Esophagus squamous epithelium (tissue), 5 donors: ENCODE measurements at regions not wholly inside any gene's neighbourhood (a gene's known extent, or its start where the extent isn't known, plus 50 kb on each side); places are given as distances from the start of the nearest gene placed in this dataset.

Experiments used
- DNase-seq: peaks from one replicate; lab custom pipeline; 2025; lab: John Stamatoyannopoulos, UW
- H3K27ac ChIP-seq, 4 donors: fragments of 200-600 bp; sonication (generic); one replicate each; pipeline ENCODE4 v1.5.1; 2016 to 2019; ENCODE audit warnings: mild to moderate bottlenecking in 1 of 4
- H3K27me3 ChIP-seq, 4 donors: fragments of 200-600 bp; sonication (generic); 1 replicate in 3 of 4; 2 replicates in 1 of 4; pipeline versions ENCODE4 v1.5.1 to v1.6.0; 2017 to 2021; ENCODE audit warnings: antibody characterized with exemption in 1 of 4
- H3K36me3 ChIP-seq, 3 donors: fragments of 200-600 bp; sonication (generic); one replicate each; pipeline ENCODE4 v1.5.1; 2016 to 2019
- H3K4me1 ChIP-seq, 3 donors: fragments of 200-600 bp; sonication (generic); one replicate each; pipeline ENCODE4 v1.5.1; 2017 to 2019
- H3K4me3 ChIP-seq, 4 donors: fragments of 200-600 bp; sonication (generic); 1 replicate in 3 of 4; 2 replicates in 1 of 4; pipeline ENCODE4 v1.5.1; 2016 to 2019; ENCODE audit warnings: mild to moderate bottlenecking in 2 of 4, moderate library complexity in 1 of 4
- H3K9me3 ChIP-seq, 3 donors: fragments of 200-600 bp; sonication (generic); one replicate each; pipeline ENCODE4 v1.5.1; 2016 to 2019
- CTCF ChIP-seq, 6 experiments: fragments of 450-650 bp in 4 of 6; fragments of 200-600 bp in 2 of 6; sonication (generic) in 2 of 6; IDR thresholded peaks; one replicate each; pipeline ENCODE4 v1.5.1; 2016 to 2019; ENCODE audit warnings: antibody characterized with exemption in 6 of 6, mild to moderate bottlenecking in 4 of 6, moderate library complexity in 4 of 6
- POLR2A ChIP-seq, 4 donors: fragments of 450-650 bp; IDR thresholded peaks; one replicate each; pipeline ENCODE4 v1.6.1; 2017; ENCODE audit warnings: antibody characterized with exemption in 4 of 4, mild to moderate bottlenecking in 4 of 4, moderate library complexity in 3 of 4
- WGBS, 2 donors: methylation state at CpG; one replicate each; pipeline ENCODE4 v1.1.5; 2018; 5-methylcytosine and 5-hydroxymethylcytosine counted together
- intact Hi-C: fragments of 100-400 bp; cut with DNase I; formaldehyde crosslinking; loops from one replicate; pipeline ENCODE4 v1.15.0; 2022
- donor health status: DM: yes; HTN: yes; CAD: no.

GRCh38 chr7:47191876-47192291, 390.0 kb downstream of the TNS3 start:
- Histone ChIP-seq H3K27me3 (no peaks in the 10 kb centered on the region), H3K27ac (no peak overlapping the region), H3K9me3 (no peaks in the 10 kb centered on the region), H3K4me1 (no peaks in the 10 kb centered on the region), H3K36me3 (no peaks in the 10 kb centered on the region), H3K4me3 (no peak overlapping the region)
- intact Hi-C loops: no loop called here
- DNase-seq: no peak
- TF ChIP-seq POLR2A (IDR thresholded peaks at IDR 0.05): no peak
- TF ChIP-seq CTCF (IDR thresholded peaks at IDR 0.05): no peak
- 70 to 86% methylated on average over 4 to 9 of the region's 9 CpGs for WGBS, 2 donors

GRCh38 chr7:47191316-47191715, 390.6 kb downstream of the TNS3 start:
- Histone ChIP-seq H3K27ac (no peak overlapping the region), H3K4me3 (no peak overlapping the region), H3K36me3 (no peaks in the 10 kb centered on the region), H3K4me1 (no peaks in the 10 kb centered on the region), H3K27me3 (no peaks in the 10 kb centered on the region), H3K9me3 (no peaks in the 10 kb centered on the region)
- intact Hi-C loops: no loop called here
- no peak for DNase-seq
- WGBS, 2 donors: 91 to 96% methylated on average over 2 of the region's 2 CpGs
- no peak for TF ChIP-seq CTCF (IDR thresholded peaks at IDR 0.05)
- no peak for TF ChIP-seq POLR2A (IDR thresholded peaks at IDR 0.05)

- 62 to 79% methylated on average over 3 to 4 of the region's 4 CpGs for WGBS, 2 donors
- DNase-seq: no peak
- H3K9me3 ChIP-seq: no peaks in the 10 kb centered on the region
- H3K36me3 ChIP-seq: no peaks in the 10 kb centered on the region
- H3K4me3 ChIP-seq: no peak overlapping the region
- no peaks in the 10 kb centered on the region for H3K27me3 ChIP-seq
- intact Hi-C loops: no loop called here
- no peaks in the 10 kb centered on the region for H3K4me1 ChIP-seq
- no peak overlapping the region for H3K27ac ChIP-seq
- TF ChIP-seq CTCF (IDR thresholded peaks at IDR 0.05): no peak
- TF ChIP-seq POLR2A (IDR thresholded peaks at IDR 0.05): no peak
These were observed 391.4 kb downstream of the TNS3 start for GRCh38 chr7:47190462-47190861.

- H3K9me3 ChIP-seq: no peaks in the 10 kb centered on the region
- 70 to 83% methylated on average over 2 of the region's 2 CpGs for WGBS, 2 donors
- H3K4me3 ChIP-seq: no peak overlapping the region
- no peaks in the 10 kb centered on the region for H3K4me1 ChIP-seq
- no peaks in the 10 kb centered on the region for H3K27me3 ChIP-seq
- H3K27ac ChIP-seq: no peak overlapping the region
- TF ChIP-seq CTCF (IDR thresholded peaks at IDR 0.05) (no peak), POLR2A (IDR thresholded peaks at IDR 0.05) (no peak)
- DNase-seq: no peak
- intact Hi-C loops: no loop called here
- no peaks in the 10 kb centered on the region for H3K36me3 ChIP-seq
These were observed 393.1 kb downstream of the TNS3 start for GRCh38 chr7:47188653-47189315.

- H3K4me1 ChIP-seq: no peaks in the 10 kb centered on the region
- H3K4me3 ChIP-seq: no peak overlapping the region
- H3K36me3 ChIP-seq: no peaks in the 10 kb centered on the region
- TF ChIP-seq POLR2A (IDR thresholded peaks at IDR 0.05): no peak
- TF ChIP-seq CTCF (IDR thresholded peaks at IDR 0.05): no peak
- DNase-seq: no peak
- no peak overlapping the region for H3K27ac ChIP-seq
- no peaks in the 10 kb centered on the region for H3K9me3 ChIP-seq
- H3K27me3 ChIP-seq: no peaks in the 10 kb centered on the region
- WGBS, 2 donors: 47 to 58% methylated on average over 3 of the region's 3 CpGs
- intact Hi-C loops: no loop called here
These were observed 393.8 kb downstream of the TNS3 start for GRCh38 chr7:47188136-47188535.
